ENCODE measurements at regions not wholly inside any gene's neighbourhood (a gene's known extent, or its start where the extent isn't known, plus 50 kb on each side); places are given as distances from the start of the nearest gene placed in this dataset.

- H3K4me1 ChIP-seq, result no peaks in the 10 kb centered on the region
- no peaks in the 10 kb centered on the region for H3K36me3 ChIP-seq
- peak; percentile 58 for DNase-seq
- 80 to 81% methylated on average over 16 of the region's 16 CpGs for WGBS, 2 donors
- no peaks in the 10 kb centered on the region for H3K9me3 ChIP-seq
- TF ChIP-seq EP300 (IDR thresholded peaks at IDR 0.05) (no peak), POLR2A (IDR thresholded peaks at IDR 0.05) (no peak), POLR2AphosphoS5 (IDR thresholded peaks at IDR 0.05) (no peak), CTCF (IDR thresholded peaks at IDR 0.05) (no peak)
- no peak overlapping the region for H3K27ac ChIP-seq
- no peak overlapping the region for H3K4me3 ChIP-seq
- H3K27me3 ChIP-seq, result peaks cover 0 to 46% (median 11%) of the 10 kb centered on the region in 3 donors
- intact Hi-C loops (cut with DNase I), result no loop called here
Measured at GRCh38 chr1:5750186-5751162, 241.8 kb downstream of the NPHP4 start.

- TF ChIP-seq POLR2AphosphoS5 (IDR thresholded peaks at IDR 0.05) (no peak), POLR2A (IDR thresholded peaks at IDR 0.05) (no peak), EP300 (IDR thresholded peaks at IDR 0.05) (no peak), CTCF (IDR thresholded peaks at IDR 0.05) (no peak)
- peak; percentile 52 for DNase-seq
- intact Hi-C loops (cut with DNase I), result loop anchor here (5.0 to 10.0 kb wide), 2 partner anchors 1094 to 1836 kb away; partner anchors contain the start of gene AJAP1
- no peak overlapping the region for H3K27ac ChIP-seq
- peaks cover 0 to 52% (median 11%) of the 10 kb centered on the region in 3 donors for H3K27me3 ChIP-seq
- no peaks in the 10 kb centered on the region for H3K9me3 ChIP-seq
- 69 to 86% methylated on average over 26 of the region's 26 CpGs for WGBS, 2 donors
- H3K4me3 ChIP-seq, result no peak overlapping the region
- no peaks in the 10 kb centered on the region for H3K4me1 ChIP-seq
- no peaks in the 10 kb centered on the region for H3K36me3 ChIP-seq
Measured at GRCh38 chr1:5748286-5749225, 243.7 kb downstream of the NPHP4 start.

GRCh38 chr1:5747426-5748285 is 244.6 kb downstream of the NPHP4 start:
- intact Hi-C loops (cut with DNase I), result loop anchor here (5.0 to 10.0 kb wide), 2 partner anchors 1093 to 1835 kb away; partner anchors contain the start of gene AJAP1
- TF ChIP-seq CTCF (IDR thresholded peaks at IDR 0.05) (no peak), EP300 (IDR thresholded peaks at IDR 0.05) (no peak), POLR2A (IDR thresholded peaks at IDR 0.05) (no peak), POLR2AphosphoS5 (IDR thresholded peaks at IDR 0.05) (no peak)
- H3K9me3 ChIP-seq, result no peaks in the 10 kb centered on the region
- 65 to 78% methylated on average over 13 of the region's 13 CpGs for WGBS, 2 donors
- H3K4me1 ChIP-seq, result no peaks in the 10 kb centered on the region
- H3K36me3 ChIP-seq, result no peaks in the 10 kb centered on the region
- no peak overlapping the region for H3K27ac ChIP-seq
- H3K4me3 ChIP-seq, result no peak overlapping the region
- H3K27me3 ChIP-seq, result peaks cover 0 to 52% (median 11%) of the 10 kb centered on the region in 3 donors
- DNase-seq, result peak; percentile 14
